ENCODE measurements at regions not wholly inside any gene's neighbourhood (a gene's known extent, or its start where the extent isn't known, plus 50 kb on each side); places are given as distances from the start of the nearest gene placed in this dataset.

DNA sequence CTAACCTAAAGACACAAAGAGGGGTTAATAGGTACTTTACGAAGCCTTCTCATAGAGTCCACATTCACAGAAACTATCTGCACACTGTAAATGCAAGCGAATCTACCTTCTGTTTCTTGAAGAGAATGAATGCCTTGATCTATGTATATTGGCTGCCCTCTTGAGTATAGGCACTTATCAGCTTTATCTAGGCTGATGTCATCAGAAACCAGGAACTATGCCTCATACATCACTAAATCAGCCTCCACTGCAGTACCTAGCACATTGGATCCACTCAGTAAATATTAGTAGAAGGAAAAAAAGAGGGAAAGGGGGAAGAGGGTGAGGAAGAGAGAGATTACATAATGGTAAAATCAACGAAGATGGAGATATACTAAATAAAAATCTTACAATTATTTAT lies 477.1 kb downstream of the CAAP1 start:
- POLR2A ChIA-PET, result no interaction called here
- H3K36me3 ChIP-seq (ENCODE audit: control insufficient read depth in 2 of 2, insufficient read depth in 1 of 2, low read length in 2 of 2), result no peaks in the 10 kb centered on the region
- TF ChIP-seq, protein P1, sequence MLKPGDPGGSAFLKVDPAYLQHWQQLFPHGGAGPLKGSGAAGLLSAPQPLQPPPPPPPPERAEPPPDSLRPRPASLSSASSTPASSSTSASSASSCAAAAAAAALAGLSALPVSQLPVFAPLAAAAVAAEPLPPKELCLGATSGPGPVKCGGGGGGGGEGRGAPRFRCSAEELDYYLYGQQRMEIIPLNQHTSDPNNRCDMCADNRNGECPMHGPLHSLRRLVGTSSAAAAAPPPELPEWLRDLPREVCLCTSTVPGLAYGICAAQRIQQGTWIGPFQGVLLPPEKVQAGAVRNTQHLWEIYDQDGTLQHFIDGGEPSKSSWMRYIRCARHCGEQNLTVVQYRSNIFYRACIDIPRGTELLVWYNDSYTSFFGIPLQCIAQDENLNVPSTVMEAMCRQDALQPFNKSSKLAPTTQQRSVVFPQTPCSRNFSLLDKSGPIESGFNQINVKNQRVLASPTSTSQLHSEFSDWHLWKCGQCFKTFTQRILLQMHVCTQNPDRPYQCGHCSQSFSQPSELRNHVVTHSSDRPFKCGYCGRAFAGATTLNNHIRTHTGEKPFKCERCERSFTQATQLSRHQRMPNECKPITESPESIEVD (tag by site-specific recombination; IDR thresholded peaks at IDR 0.05), result no peak
- no peak for TF ChIP-seq GFI1B (tag by site-specific recombination; IDR thresholded peaks at IDR 0.05)
- no peak for TF ChIP-seq ZNF146 (tag by site-specific recombination; IDR thresholded peaks at IDR 0.05)
- TF ChIP-seq SCRT1 (tag by site-specific recombination; IDR thresholded peaks at IDR 0.05; ENCODE audit: borderline replicate concordance), result no peak
- no peak for TF ChIP-seq KLF1 (tag by site-specific recombination; IDR thresholded peaks at IDR 0.05)
- TF ChIP-seq IKZF3 (tag by site-specific recombination; IDR thresholded peaks at IDR 0.05), result no peak
- no peak for TF ChIP-seq PATZ1 (tag by site-specific recombination; IDR thresholded peaks at IDR 0.05)
- TF ChIP-seq MZF1 (tag by site-specific recombination; IDR thresholded peaks at IDR 0.05; ENCODE audit: borderline replicate concordance), result no peak
- TF ChIP-seq ZNF521 (tag by site-specific recombination; IDR thresholded peaks at IDR 0.05), result no peak
- no peak for TF ChIP-seq ZNF169 (tag by site-specific recombination; IDR thresholded peaks at IDR 0.05)
- TF ChIP-seq SP7 (tag by site-specific recombination; IDR thresholded peaks at IDR 0.05), result no peak
- TF ChIP-seq ZFP41 (tag by site-specific recombination; IDR thresholded peaks at IDR 0.05; ENCODE audit: borderline replicate concordance), result no peak
- no peak for TF ChIP-seq YY2 (tag by site-specific recombination; IDR thresholded peaks at IDR 0.05)
- no peak for TF ChIP-seq ZNF404 (tag by site-specific recombination; IDR thresholded peaks at IDR 0.05)
- CTCF ChIA-PET, result no interaction called here
- no peak overlapping the region for H3K4me3 ChIP-seq (ENCODE audit: low read depth, low read length)
- H3K4me1 ChIP-seq (ENCODE audit: control insufficient read depth, insufficient read depth, low read length), result no peaks in the 10 kb centered on the region
- H3K27ac ChIP-seq (ENCODE audit: extremely low read depth, low read depth, low read length), result no peak overlapping the region
- H3K9me3 ChIP-seq (ENCODE audit: control insufficient read depth, insufficient read depth, low read depth, low read length), result no peaks in the 10 kb centered on the region

DNA sequence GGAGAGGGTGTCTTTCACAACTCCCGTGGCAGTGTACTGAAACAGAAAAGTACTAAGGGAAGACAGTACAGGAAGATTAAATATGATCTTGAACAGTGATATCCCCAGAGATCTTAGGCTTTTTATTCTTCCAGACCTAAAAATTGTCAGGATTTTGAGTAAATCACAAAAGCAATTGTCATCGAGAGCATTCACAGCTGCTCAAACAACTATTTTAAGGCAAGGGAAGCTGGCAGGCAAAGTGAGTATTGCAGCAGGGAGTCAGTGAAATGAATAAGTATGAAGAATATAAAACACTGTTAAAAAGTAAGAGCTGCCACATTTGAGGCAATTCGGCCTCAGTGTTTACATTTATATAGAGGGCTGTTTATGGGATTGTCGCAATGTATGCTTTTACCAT lies 479.0 kb downstream of the CAAP1 start:
- Histone ChIP-seq H3K36me3 (ENCODE audit: control insufficient read depth in 2 of 2, insufficient read depth in 1 of 2, low read length in 2 of 2) (no peaks in the 10 kb centered on the region), H3K4me1 (ENCODE audit: control insufficient read depth, insufficient read depth, low read length) (no peaks in the 10 kb centered on the region), H3K9me3 (ENCODE audit: control insufficient read depth, insufficient read depth, low read depth, low read length) (no peaks in the 10 kb centered on the region), H3K4me3 (ENCODE audit: low read depth, low read length) (no peak overlapping the region), H3K27ac (ENCODE audit: extremely low read depth, low read depth, low read length) (no peak overlapping the region)
- CTCF ChIA-PET, result no interaction called here
- POLR2A ChIA-PET, result no interaction called here
- TF ChIP-seq ZNF248 (tag by site-specific recombination; IDR thresholded peaks at IDR 0.05) (no peak), ZNF488 (tag by site-specific recombination; IDR thresholded peaks at IDR 0.05) (no peak), HOXA7 (CRISPR knock-in tag; IDR thresholded peaks at IDR 0.05; ENCODE audit: borderline replicate concordance) (no peak), REPIN1 (tag by site-specific recombination; IDR thresholded peaks at IDR 0.05; ENCODE audit: low read depth) (no peak), BCL11A (tag by site-specific recombination; IDR thresholded peaks at IDR 0.05; ENCODE audit: low read depth) (no peak), PRDM1 (tag by site-specific recombination; IDR thresholded peaks at IDR 0.05) (no peak), ZNF830 (tag by site-specific recombination; IDR thresholded peaks at IDR 0.05; ENCODE audit: low read depth) (no peak), KLF8 (tag by site-specific recombination; IDR thresholded peaks at IDR 0.05) (no peak), ZNF366 (tag by site-specific recombination; conservative IDR thresholded peaks at IDR 0.05) (no peak), ZNF184 (tag by site-specific recombination; IDR thresholded peaks at IDR 0.05) (no peak)
- TF ChIP-seq, protein P2, sequence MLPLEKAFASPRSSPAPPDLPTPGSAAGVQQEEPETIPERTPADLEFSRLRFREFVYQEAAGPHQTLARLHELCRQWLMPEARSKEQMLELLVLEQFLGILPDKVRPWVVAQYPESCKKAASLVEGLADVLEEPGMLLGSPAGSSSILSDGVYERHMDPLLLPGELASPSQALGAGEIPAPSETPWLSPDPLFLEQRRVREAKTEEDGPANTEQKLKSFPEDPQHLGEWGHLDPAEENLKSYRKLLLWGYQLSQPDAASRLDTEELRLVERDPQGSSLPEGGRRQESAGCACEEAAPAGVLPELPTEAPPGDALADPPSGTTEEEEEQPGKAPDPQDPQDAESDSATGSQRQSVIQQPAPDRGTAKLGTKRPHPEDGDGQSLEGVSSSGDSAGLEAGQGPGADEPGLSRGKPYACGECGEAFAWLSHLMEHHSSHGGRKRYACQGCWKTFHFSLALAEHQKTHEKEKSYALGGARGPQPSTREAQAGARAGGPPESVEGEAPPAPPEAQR (tag by site-specific recombination; IDR thresholded peaks at IDR 0.05), result no peak
- TF ChIP-seq, protein P3, sequence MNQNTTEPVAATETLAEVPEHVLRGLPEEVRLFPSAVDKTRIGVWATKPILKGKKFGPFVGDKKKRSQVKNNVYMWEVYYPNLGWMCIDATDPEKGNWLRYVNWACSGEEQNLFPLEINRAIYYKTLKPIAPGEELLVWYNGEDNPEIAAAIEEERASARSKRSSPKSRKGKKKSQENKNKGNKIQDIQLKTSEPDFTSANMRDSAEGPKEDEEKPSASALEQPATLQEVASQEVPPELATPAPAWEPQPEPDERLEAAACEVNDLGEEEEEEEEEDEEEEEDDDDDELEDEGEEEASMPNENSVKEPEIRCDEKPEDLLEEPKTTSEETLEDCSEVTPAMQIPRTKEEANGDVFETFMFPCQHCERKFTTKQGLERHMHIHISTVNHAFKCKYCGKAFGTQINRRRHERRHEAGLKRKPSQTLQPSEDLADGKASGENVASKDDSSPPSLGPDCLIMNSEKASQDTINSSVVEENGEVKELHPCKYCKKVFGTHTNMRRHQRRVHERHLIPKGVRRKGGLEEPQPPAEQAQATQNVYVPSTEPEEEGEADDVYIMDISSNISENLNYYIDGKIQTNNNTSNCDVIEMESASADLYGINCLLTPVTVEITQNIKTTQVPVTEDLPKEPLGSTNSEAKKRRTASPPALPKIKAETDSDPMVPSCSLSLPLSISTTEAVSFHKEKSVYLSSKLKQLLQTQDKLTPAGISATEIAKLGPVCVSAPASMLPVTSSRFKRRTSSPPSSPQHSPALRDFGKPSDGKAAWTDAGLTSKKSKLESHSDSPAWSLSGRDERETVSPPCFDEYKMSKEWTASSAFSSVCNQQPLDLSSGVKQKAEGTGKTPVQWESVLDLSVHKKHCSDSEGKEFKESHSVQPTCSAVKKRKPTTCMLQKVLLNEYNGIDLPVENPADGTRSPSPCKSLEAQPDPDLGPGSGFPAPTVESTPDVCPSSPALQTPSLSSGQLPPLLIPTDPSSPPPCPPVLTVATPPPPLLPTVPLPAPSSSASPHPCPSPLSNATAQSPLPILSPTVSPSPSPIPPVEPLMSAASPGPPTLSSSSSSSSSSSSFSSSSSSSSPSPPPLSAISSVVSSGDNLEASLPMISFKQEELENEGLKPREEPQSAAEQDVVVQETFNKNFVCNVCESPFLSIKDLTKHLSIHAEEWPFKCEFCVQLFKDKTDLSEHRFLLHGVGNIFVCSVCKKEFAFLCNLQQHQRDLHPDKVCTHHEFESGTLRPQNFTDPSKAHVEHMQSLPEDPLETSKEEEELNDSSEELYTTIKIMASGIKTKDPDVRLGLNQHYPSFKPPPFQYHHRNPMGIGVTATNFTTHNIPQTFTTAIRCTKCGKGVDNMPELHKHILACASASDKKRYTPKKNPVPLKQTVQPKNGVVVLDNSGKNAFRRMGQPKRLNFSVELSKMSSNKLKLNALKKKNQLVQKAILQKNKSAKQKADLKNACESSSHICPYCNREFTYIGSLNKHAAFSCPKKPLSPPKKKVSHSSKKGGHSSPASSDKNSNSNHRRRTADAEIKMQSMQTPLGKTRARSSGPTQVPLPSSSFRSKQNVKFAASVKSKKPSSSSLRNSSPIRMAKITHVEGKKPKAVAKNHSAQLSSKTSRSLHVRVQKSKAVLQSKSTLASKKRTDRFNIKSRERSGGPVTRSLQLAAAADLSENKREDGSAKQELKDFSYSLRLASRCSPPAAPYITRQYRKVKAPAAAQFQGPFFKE (tag by site-specific recombination; IDR thresholded peaks at IDR 0.05; ENCODE audit: borderline replicate concordance), result no peak

Data from HEK293 (cell line).